ENCODE measurements at regions not wholly inside any gene's neighbourhood (a gene's known extent, or its start where the extent isn't known, plus 50 kb on each side); places are given as distances from the start of the nearest gene placed in this dataset.

DNA sequence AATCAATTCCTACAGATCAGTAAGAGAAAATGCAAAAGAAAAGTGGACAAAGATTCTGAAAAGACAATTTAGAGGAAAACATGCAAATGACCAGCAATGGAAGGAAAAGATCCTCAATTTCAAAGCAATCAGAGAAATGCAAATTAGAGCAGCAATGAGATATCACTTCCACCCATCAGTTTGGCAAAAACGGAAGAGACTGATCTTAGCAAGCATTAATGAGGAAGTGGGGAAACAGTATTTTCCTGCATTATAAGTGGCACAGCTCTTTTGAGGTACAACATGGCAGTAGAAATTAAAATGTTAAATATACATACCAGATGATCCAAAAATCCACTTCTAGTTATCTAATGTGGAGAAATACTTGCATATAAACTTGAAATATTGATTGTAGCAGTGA is 69.1 kb upstream of the SLC7A1 start:
- DNase-seq (ENCODE audit: low read depth in 4 of 4, low spot score in 1 of 4) = no peak

DNA sequence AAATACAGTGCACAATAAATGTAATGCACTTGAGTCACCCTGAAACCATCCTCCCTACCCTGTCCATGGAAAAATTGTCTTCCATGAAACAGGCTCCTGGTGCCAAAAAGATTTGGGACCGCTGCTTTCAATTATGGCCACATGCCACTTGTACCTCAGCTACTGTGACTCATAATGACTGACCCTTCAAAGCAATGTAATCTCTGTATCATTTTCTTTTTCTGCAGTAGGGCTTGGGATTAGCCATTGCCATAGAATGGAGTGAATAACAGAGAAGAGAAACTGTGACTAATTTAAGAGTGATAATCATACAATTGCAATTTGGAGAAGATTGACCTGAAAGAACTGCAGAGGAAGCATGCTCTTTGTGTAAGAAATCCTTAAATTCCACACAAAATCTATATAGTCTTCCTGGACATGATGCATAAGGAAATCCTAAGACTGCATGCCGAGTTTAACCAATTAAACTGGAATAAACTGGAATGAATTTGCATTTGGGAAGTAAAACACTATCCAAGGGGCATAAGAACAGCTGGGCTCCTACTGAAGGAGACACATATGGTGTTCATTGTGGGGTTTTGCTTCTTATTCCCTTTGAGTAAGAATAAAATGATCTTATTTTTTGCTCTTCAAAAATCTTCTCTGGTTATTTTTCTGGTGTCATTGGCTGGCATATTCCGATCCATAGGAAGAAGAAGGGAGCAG is 59.5 kb upstream of the SLC7A1 start:
- DNase-seq (ENCODE audit: low read depth in 4 of 4, low spot score in 1 of 4) = no peak

DNA sequence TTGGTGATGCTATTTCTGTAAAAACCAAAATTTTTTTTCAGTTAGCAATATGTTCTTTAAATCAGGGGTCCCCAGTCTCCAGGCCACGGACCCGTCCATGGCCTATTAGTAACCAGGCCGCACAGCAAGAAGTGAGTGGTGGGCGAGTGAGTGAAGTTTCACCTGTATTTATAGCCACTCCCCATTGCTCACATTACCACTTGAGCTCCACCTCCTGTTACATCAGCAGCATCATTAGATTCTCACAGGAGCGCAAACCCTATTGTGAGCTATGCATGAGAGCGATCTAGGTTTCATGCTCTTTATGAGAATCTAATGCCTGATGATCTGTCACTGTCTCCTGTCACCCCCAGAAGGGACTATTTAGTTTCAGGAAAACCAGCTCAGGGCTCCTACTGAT is 58.9 kb upstream of the SLC7A1 start:
- no peak for DNase-seq (ENCODE audit: low read depth in 4 of 4, low spot score in 1 of 4)

DNA sequence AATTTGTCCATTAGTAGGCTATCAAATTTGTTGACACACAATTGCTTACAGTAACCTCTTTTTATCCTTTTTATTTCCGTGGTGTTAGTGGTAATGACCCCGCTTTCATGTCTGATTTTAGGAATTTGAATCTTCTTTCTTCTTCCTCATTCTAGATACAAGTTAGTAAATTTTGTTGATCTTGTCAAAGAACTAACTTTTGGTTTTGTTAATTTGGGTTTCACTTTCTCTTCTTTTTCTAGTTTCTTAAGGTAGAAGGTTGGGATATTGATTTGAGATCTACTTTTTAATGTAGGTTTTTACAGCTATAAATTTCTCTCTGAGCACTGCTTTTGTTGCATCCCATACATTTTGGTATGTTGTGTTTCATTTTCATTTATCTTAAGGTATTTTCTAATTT is 53.3 kb upstream of the SLC7A1 start:
- no peak for DNase-seq (ENCODE audit: low read depth in 4 of 4, low spot score in 1 of 4)

Measured in stimulated activated CD4-positive, alpha-beta T cell treated with anti-CD3 and anti-CD28 coated beads, Interleukin-1b, Interleukin-23, amount 100 ng/mL, for 24 hours (primary cell).